HepG2 (cell line): ENCODE measurements at regions not wholly inside any gene's neighbourhood (a gene's known extent, or its start where the extent isn't known, plus 50 kb on each side); places are given as distances from the start of the nearest gene placed in this dataset.
A peak's percentile ranks its signal among the peaks of the same experiment; 100 is the strongest.

Experiments used
- ATAC-seq: fragments of 200-7000 bp; cut with Tn5 transposase; 3 replicates; pipeline ENCODE4 v1.9.1; 2020; ENCODE audit warnings: mild to moderate bottlenecking, moderate library complexity
- BruUV-seq: library from RNA; stranded (reverse); fragments of 400-500 nt; replicated peaks from 2 replicates; lab custom pipeline; 2021; lab: Mats Ljungman, UMichigan
- CTCF ChIA-PET: fragments of 300-600 bp; formaldehyde crosslinking; extraction: SDS; loops from one replicate; lab custom pipeline; 2021; ENCODE audit warnings: low total read pairs, inconsistent platforms, low intra/inter-chr PET ratio; lab: Yijun Ruan, JAX
- POLR2A ChIA-PET: fragments of 350-600 bp; sonication (Branson Sonifier 250); formaldehyde crosslinking; loops from one replicate; lab custom pipeline; 2020; ENCODE audit warnings: antibody characterized with exemption, inconsistent platforms; lab: Yijun Ruan, JAX
- DNase-seq: peaks from one replicate; pipeline ENCODE4 v3.0.0-alpha.2; 2015; ENCODE audit warnings: low spot score
- FAIRE-seq: peaks from 3 replicates; lab custom pipeline; 2011; peaks lifted over from hg19 to GRCh38; lab: Jason Lieb, UNC
- H2AFZ ChIP-seq: one replicate; pipeline ENCODE4 v1.6.1; 2011; ENCODE audit warnings: low read length, inconsistent platforms
- H3K27ac ChIP-seq: fragments of 300-600 bp; 3 replicates; pipeline ENCODE4 v1.8.0; 2011; ENCODE audit warnings: mixed run types, mild to moderate bottlenecking, mixed read lengths, low read length, inconsistent platforms; ENCODE audit not compliant: insufficient read depth; ENCODE audit errors: extremely low read length
- H3K27me3 ChIP-seq, 2 experiments: fragments of 200-600 bp in 1 of 2; 2 replicates in 1 of 2; 3 replicates in 1 of 2; pipeline versions ENCODE4 v1.6.0 to v1.8.0; 2011; ENCODE audit warnings: low read length in 2 of 2, mild to moderate bottlenecking in 2 of 2, moderate library complexity in 2 of 2, inconsistent platforms in 1 of 2; ENCODE audit not compliant: insufficient read depth in 2 of 2, control insufficient read depth in 1 of 2
- H3K36me3 ChIP-seq, 2 experiments: fragments of 200-600 bp in 1 of 2; replicated peaks in 1 of 2; 2 replicates in 1 of 2; 3 replicates in 1 of 2; pipeline versions ENCODE4 v1.5.1 to v1.8.0; 2011; ENCODE audit warnings: low read length in 2 of 2, inconsistent platforms in 1 of 2; ENCODE audit not compliant: insufficient read depth in 2 of 2, control insufficient read depth in 1 of 2
- H3K4me1 ChIP-seq: 2 replicates; pipeline ENCODE4 v1.5.1; 2012; ENCODE audit warnings: low read length, inconsistent platforms; ENCODE audit not compliant: insufficient read depth
- H3K4me2 ChIP-seq: 2 replicates; pipeline ENCODE4 v1.6.0; 2011; ENCODE audit warnings: low read depth, low read length, inconsistent platforms
- H3K4me3 ChIP-seq, 3 experiments: fragments of 200-600 bp in 1 of 3; sonication (generic), shearing (Covaris generic) in 1 of 3; replicated peaks in 1 of 3; 2 replicates each; pipeline ENCODE4 v1.5.1; 2011 to 2016; ENCODE audit warnings: low read length in 3 of 3, inconsistent platforms in 2 of 3, low read depth in 2 of 3, mild to moderate bottlenecking in 2 of 3, control low read depth in 1 of 3, mixed read lengths in 1 of 3; ENCODE audit not compliant: insufficient read depth in 1 of 3
- H3K79me2 ChIP-seq: one replicate; pipeline ENCODE4 v1.6.1; 2011; ENCODE audit warnings: low read length, inconsistent platforms; ENCODE audit not compliant: insufficient read depth
- H3K9ac ChIP-seq: 2 replicates; pipeline ENCODE4 v1.6.0; 2011; ENCODE audit warnings: mild to moderate bottlenecking, low read depth, low read length, inconsistent platforms; ENCODE audit not compliant: insufficient read depth
- H3K9me3 ChIP-seq: 2 replicates; pipeline ENCODE4 v1.5.1; 2012; ENCODE audit warnings: mild to moderate bottlenecking, low read length
- H4K20me1 ChIP-seq: 2 replicates; pipeline ENCODE4 v1.6.0; 2011; ENCODE audit warnings: inconsistent platforms, mild to moderate bottlenecking, low read length, moderate library complexity; ENCODE audit not compliant: insufficient read depth
- CBX2 ChIP-seq, 2 experiments: fragments of 200-600 bp in 1 of 2; sonication (generic); formaldehyde crosslinking in 1 of 2; IDR thresholded peaks; 2 replicates each; pipeline versions ENCODE4 v1.7.0 to v1.8.1; 2018 to 2022; ENCODE audit warnings: low read depth in 2 of 2, low read length in 1 of 2, mild to moderate bottlenecking in 1 of 2, missing genetic modification reagents in 1 of 2
- KDM3A ChIP-seq: IDR thresholded peaks from 2 replicates; pipeline ENCODE4 v1.6.1; 2018; ENCODE audit warnings: low read depth, missing compliant biosample characterization
- MAFF ChIP-seq: IDR thresholded peaks from 2 replicates; pipeline ENCODE4 v1.6.1; 2011; ENCODE audit warnings: low read depth, low read length, improper control_type of control experiment
- MAFK ChIP-seq, 2 experiments: IDR thresholded peaks in 1 of 2; conservative IDR thresholded peaks in 1 of 2; 2 replicates each; pipeline ENCODE4 v1.6.1; 2011; ENCODE audit warnings: improper control_type of control experiment in 2 of 2, low read length in 2 of 2
- SP5 ChIP-seq: IDR thresholded peaks from 2 replicates; pipeline ENCODE4 v1.6.1; 2016; ENCODE audit warnings: low read depth, borderline replicate concordance
- WGBS: methylation state at CpG from one replicate; pipeline ENCODE4 v1.1.6; 2017; ENCODE audit warnings: low lambda C conversion rate; 5-methylcytosine and 5-hydroxymethylcytosine counted together
- in situ Hi-C: cut with HindIII; loops from 2 replicates; pipeline ENCODE4 v1.10.0; 2017; ENCODE audit warnings: low pct_unique_long_range_greater_than_20kb; ENCODE audit not compliant: extremely low pct_ligation_motif_present
- intact Hi-C: fragments of 100-400 bp; cut with micrococcal nuclease; formaldehyde crosslinking; loops from one replicate; pipeline ENCODE4 v1.10.0; 2022; ENCODE audit not compliant: unreplicated experiment
- TF ChIP-seq, protein P1 (sequence below): sonication (generic); formaldehyde crosslinking; IDR thresholded peaks from 2 replicates; pipeline ENCODE4 v1.4.0; 2020; ENCODE audit warnings: missing genetic modification reagents, borderline replicate concordance
- TF ChIP-seq, protein P2 (sequence below): sonication (generic); formaldehyde crosslinking; IDR thresholded peaks from 2 replicates; pipeline ENCODE4 v1.8.0; 2022; ENCODE audit warnings: missing genetic modification reagents, low read depth, mild to moderate bottlenecking, borderline replicate concordance
- TF ChIP-seq, protein P3 (sequence below): sonication (generic); formaldehyde crosslinking; IDR thresholded peaks from 2 replicates; pipeline ENCODE4 v1.4.0; 2020; ENCODE audit warnings: low read depth, missing genetic modification reagents

DNA sequence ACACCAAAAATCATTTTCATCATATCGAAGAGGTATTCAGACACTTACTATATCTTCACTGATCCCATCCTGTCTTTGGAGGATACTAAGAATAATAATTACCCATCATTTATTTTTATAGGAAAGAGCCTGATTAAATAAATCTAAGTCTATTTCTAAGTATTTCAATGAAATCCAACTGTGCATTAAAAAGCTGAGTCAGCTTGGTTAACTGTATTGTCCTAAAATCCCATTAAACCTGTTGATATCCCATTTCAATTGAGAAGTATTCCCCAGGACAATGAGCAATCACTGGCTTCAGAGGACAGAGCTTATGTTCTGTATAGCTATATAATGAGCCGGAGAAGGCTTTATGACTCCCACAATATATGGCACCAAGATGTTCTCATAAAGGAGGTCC is 142.0 kb upstream of the RORB start:
- ChIA-PET CTCF (no interaction called here), POLR2A (no interaction called here)
- TF ChIP-seq, protein P1, sequence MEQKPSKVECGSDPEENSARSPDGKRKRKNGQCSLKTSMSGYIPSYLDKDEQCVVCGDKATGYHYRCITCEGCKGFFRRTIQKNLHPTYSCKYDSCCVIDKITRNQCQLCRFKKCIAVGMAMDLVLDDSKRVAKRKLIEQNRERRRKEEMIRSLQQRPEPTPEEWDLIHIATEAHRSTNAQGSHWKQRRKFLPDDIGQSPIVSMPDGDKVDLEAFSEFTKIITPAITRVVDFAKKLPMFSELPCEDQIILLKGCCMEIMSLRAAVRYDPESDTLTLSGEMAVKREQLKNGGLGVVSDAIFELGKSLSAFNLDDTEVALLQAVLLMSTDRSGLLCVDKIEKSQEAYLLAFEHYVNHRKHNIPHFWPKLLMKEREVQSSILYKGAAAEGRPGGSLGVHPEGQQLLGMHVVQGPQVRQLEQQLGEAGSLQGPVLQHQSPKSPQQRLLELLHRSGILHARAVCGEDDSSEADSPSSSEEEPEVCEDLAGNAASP (CRISPR knock-in tag) = no peak
- TF ChIP-seq MAFF (peak; percentile 77), MAFK (conservative IDR thresholded peaks at IDR 0.05 in 1 of 2, IDR thresholded peaks at IDR 0.05 in 1 of 2; ENCODE audit: low read length in 2 of 2) (peak; percentile 74 to 90)
- intact Hi-C loops (no loop called here), in situ Hi-C loops (no loop called here)
- Histone ChIP-seq H3K79me2 (no peaks in the 10 kb centered on the region), H3K36me3 (no peaks in the 10 kb centered on the region), H4K20me1 (no peaks in the 10 kb centered on the region), H2AFZ (no peak overlapping the region), H3K4me3 (no peak overlapping the region), H3K9me3 (no peaks in the 10 kb centered on the region), H3K27me3 (no peaks in the 10 kb centered on the region), H3K4me2 (no peak overlapping the region), H3K9ac (no peak overlapping the region), H3K27ac (no peak overlapping the region), H3K4me1 (no peaks in the 10 kb centered on the region)
- no peak for ATAC-seq
- DNase-seq = no peak
- no TSS peak for BruUV-seq
- no peak for FAIRE-seq
- WGBS = 27% methylated on average over 2 of the region's 2 CpGs

DNA sequence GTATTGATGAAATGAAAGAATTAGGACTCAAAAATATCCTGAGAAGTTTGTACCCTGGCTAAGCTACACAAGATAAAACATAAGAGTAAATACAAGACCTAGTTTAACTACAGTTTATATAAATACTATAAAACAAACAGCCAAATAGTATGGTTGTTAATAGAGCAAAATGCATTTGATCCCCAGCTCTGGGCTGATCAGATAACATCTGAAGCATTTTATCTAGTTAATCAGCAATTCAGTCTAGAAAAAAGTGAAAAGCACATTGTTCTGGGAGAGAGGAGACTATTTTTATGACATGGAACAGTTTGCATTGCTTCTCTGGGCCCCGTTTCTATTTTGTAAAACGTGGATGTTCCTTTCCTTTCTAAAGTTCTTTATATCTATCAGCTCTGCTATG is 139.6 kb upstream of the RORB start:
- no peak for FAIRE-seq
- Histone ChIP-seq H3K4me3 (no peak overlapping the region), H3K27ac (no peak overlapping the region), H4K20me1 (no peaks in the 10 kb centered on the region), H3K79me2 (no peaks in the 10 kb centered on the region), H3K4me1 (no peaks in the 10 kb centered on the region), H3K4me2 (no peak overlapping the region), H2AFZ (no peak overlapping the region), H3K27me3 (no peaks in the 10 kb centered on the region), H3K36me3 (no peaks in the 10 kb centered on the region), H3K9me3 (no peaks in the 10 kb centered on the region), H3K9ac (no peak overlapping the region)
- intact Hi-C loops (no loop called here), in situ Hi-C loops (no loop called here)
- ATAC-seq = no peak
- ChIA-PET POLR2A (no interaction called here), CTCF (no interaction called here)
- BruUV-seq = no TSS peak
- WGBS = 0% methylated on average over 2 of the region's 2 CpGs
- no peak for DNase-seq
- TF ChIP-seq SP5 (CRISPR knock-in tag) = no peak
- no peak for TF ChIP-seq KDM3A (CRISPR knock-in tag)
- TF ChIP-seq, protein P2, sequence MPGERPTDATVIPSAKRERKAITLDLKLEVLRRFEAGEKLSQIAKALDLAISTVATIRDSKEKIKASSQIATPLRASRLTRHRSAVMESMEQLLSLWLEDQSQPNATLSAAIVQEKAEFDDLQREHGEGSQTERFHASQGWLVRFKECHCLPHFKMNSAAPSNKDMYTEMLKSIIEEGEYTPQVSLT (CRISPR knock-in tag) = no peak
- no peak for TF ChIP-seq CBX2 (IDR thresholded peaks at IDR 0.05; ENCODE audit: low read depth, low read length)
- TF ChIP-seq CBX2 (CRISPR knock-in tag; IDR thresholded peaks at IDR 0.05; ENCODE audit: low read depth) = no peak
- TF ChIP-seq, protein P3, sequence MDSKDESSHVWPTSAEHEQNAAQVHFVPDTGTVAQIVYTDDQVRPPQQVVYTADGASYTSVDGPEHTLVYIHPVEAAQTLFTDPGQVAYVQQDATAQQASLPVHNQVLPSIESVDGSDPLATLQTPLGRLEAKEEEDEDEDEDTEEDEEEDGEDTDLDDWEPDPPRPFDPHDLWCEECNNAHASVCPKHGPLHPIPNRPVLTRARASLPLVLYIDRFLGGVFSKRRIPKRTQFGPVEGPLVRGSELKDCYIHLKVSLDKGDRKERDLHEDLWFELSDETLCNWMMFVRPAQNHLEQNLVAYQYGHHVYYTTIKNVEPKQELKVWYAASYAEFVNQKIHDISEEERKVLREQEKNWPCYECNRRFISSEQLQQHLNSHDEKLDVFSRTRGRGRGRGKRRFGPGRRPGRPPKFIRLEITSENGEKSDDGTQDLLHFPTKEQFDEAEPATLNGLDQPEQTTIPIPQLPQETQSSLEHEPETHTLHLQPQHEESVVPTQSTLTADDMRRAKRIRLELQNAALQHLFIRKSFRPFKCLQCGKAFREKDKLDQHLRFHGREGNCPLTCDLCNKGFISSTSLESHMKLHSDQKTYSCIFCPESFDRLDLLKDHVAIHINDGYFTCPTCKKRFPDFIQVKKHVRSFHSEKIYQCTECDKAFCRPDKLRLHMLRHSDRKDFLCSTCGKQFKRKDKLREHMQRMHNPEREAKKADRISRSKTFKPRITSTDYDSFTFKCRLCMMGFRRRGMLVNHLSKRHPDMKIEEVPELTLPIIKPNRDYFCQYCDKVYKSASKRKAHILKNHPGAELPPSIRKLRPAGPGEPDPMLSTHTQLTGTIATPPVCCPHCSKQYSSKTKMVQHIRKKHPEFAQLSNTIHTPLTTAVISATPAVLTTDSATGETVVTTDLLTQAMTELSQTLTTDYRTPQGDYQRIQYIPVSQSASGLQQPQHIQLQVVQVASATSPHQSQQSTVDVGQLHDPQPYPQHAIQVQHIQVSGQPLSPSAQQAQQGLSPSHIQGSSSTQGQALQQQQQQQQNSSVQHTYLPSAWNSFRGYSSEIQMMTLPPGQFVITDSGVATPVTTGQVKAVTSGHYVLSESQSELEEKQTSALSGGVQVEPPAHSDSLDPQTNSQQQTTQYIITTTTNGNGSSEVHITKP (CRISPR knock-in tag) = no peak
